ENCODE measurements at regions not wholly inside any gene's neighbourhood (a gene's known extent, or its start where the extent isn't known, plus 50 kb on each side); places are given as distances from the start of the nearest gene placed in this dataset.
"Not testable (repeated sequence)": the region's sequence is repeated elsewhere in the genome, so short reads cannot be mapped to it uniquely, and the experiment has no call there.

GRCh38 chr14:105909828-105910120, 383.4 kb downstream of the TMEM121 start:
- not testable (repeated sequence) for TF ChIP-seq CTCF (conservative IDR thresholded peaks at IDR 0.05; ENCODE audit: low read depth, low read length); EZH2 (IDR thresholded peaks at IDR 0.05; ENCODE audit: low read length, unreplicated experiment)
